ENCODE measurements at regions not wholly inside any gene's neighbourhood (a gene's known extent, or its start where the extent isn't known, plus 50 kb on each side); places are given as distances from the start of the nearest gene placed in this dataset.
"Not testable (repeated sequence)": the region's sequence is repeated elsewhere in the genome, so short reads cannot be mapped to it uniquely, and the experiment has no call there.

GRCh38 chr3:110946810-110947209, 124.8 kb upstream of the NECTIN3 start:
- no peak for DNase-seq (ENCODE audit: low spot score)

- not testable (repeated sequence) for DNase-seq (ENCODE audit: low spot score)
These were observed 122.4 kb upstream of the NECTIN3 start for GRCh38 chr3:110949194-110949593.

- DNase-seq (ENCODE audit: low spot score) = peak; percentile 5
These were observed 116.2 kb upstream of the NECTIN3 start for GRCh38 chr3:110955301-110955880.

- no peak for DNase-seq (ENCODE audit: low spot score)
These were observed 115.5 kb upstream of the NECTIN3 start for GRCh38 chr3:110956081-110956480.

- DNase-seq (ENCODE audit: low spot score) = no peak
These were observed 114.2 kb upstream of the NECTIN3 start for GRCh38 chr3:110957247-110958025.

DNA sequence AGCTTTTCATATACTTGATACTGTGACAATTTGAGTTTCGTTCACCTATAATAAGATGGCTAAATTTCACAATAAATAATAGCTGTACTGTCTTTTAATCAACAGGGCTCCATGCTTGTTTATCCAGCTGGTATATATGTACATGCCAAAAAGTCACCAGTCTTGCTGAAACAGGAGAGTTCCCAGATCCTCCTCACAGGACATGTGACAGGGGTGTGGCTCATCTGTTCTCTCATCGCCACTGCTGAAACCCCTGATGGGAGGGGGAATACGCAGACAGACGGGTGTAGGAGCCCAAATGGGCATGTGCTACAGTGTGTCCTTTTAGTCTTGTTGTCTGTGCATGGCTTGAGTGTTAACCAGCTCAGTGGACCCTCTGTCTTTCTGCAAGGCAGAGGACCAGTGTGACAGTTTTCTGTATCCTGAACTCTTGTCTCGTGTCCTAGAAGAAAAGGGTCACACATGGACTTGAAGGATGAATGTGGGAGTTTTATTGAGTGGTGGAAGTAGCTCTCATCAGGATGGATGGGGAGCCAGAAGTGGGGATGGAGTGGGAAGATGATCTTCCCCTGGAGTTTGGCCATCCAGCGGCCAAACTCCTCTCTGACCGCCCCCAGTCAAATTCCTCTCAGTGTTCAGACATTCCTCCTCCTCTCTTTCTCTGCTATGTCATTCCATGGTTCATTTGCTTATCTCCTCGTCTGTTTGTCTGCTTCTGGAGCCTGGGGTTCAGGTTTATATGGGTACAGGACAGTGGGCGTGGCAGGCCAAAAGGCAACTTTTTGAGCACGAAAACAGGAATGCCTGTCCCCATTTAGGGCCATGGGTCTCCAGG, 113.1 kb upstream of the NECTIN3 start:
- no peak for DNase-seq (ENCODE audit: low spot score)

GRCh38 chr3:110965976-110966375, 105.6 kb upstream of the NECTIN3 start:
- DNase-seq (ENCODE audit: low spot score) = no peak

DNA sequence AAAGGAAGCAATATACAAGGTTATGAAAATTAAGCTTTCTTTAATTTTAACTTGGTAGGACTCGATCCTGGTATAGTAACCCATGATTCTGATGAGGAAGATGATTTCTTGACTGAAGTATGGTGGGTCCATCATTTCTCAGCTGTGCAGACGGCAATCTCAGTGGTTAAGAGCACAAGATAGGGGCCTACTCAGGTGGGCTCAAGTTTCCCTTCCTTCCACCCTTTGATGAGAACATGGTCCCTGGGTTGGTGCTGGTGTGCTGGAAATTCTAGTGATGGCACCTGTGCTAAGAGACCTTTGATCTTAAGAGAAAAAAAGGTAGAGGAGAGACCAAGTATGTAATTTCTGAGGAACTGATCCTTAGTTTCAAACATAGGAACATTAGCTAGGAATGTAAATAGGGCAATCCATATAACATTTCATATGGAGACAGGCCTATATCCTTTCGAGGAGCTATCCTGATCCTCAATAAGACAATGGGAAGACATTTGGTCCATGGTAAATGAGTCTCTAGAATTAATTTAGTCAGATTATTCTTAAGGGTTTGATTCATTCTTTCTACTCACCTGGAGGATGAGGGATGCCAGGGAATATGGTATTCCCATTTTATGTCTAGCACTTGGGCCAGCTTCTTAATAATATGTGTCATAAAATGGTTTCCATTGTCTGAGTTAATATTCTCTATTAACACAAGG, 104.5 kb upstream of the NECTIN3 start:
- no peak for DNase-seq (ENCODE audit: low spot score)

DNA sequence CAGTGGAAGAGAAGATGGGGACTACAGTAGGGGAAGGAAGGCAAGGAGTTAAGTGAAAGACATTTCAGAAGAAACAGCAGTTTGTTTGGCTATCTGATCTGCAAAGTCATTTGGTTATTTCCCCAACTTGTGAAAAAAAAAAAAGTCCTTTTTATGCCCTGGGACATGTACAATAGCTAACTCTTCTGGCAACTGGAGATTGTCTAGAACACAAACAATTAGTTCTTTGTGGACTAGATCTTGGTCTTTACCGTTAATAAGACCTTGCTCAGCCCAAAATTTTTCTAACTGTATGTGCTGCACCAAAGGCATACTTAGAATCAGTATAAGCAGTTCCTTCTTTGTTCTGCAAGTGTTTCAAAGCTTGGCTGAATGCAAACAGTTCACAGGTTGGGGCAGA, 103.5 kb upstream of the NECTIN3 start:
- DNase-seq (ENCODE audit: low spot score) = no peak

DNA sequence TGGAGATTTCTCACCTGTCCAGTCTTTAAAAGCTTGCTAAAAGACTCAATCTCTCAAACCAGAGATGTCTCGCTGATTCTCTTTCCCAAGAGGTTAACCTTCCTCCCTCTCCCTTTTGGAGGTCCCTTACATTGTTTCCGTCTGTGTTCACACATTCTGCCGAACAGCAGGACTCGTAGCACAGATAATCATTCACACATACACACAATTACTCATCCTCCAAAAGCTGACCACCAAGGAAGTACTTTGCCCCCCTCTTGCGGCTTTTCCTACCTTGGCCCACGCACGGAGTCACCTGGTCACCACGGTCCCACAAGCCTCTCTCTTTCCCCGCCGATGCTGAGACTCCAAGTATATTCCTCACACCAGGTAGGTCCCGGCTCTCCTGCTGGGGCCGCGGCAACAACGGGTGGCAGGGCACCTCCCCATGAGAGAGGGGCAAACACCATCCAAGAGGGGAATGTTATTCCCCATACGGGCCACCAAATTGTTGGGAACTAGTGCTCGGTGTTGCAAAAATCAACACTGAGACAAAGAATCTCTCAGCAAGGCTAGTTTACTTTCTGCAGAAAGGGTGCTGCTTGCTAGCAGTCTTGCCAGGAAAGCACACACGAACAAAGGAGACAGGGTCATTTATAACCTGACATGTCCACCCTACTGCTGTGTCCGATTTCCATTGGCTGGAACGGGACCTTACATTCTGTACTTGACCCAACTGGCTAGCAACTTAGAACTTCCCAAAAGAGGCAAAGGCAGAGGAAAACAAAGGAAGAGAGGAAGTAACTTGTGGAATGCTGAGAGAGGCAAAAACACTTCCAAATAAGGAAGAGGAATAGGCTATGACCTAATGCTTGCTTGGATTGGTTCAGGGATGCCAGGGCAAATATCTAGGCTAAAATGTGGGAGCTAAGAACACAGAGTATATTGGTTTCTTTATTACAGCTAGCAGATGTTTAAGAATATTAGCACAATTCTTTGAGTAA, 102.1 kb upstream of the NECTIN3 start:
- peak; percentile 1 for DNase-seq (ENCODE audit: low spot score)

DNA sequence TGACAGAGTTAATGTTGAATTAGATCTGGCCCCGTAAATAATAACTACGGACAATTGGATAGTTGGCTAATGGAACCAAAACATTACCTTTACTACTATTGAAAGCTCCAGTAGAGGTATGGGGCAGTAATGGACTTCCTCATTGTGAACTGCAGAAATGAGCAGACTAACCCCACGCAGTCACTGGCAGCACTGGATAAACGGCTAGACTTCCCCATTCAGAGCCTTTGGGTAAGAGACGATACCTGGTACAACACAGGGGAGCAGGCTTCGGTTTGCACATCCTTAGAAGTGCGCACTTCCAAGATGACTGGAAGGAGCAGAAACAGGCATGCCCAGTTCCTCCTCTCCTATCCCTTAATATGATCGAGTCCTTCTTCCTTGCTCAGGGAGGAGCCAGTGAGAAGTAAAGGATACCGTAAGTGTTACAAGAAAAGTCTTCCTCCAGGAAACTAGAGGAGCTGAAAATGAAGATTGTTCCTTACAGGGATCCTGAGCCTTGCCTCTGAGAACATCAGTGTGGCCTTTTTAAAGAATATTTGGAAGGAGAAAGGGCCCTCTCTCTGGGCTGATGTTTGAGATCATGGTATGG, 100.5 kb upstream of the NECTIN3 start:
- DNase-seq (ENCODE audit: low spot score) = no peak

- DNase-seq (ENCODE audit: low spot score) = no peak
These were observed 98.2 kb upstream of the NECTIN3 start for GRCh38 chr3:110973263-110973895.

- no peak for DNase-seq (ENCODE audit: low spot score)
These were observed 96.7 kb upstream of the NECTIN3 start for GRCh38 chr3:110974902-110975301.

DNA sequence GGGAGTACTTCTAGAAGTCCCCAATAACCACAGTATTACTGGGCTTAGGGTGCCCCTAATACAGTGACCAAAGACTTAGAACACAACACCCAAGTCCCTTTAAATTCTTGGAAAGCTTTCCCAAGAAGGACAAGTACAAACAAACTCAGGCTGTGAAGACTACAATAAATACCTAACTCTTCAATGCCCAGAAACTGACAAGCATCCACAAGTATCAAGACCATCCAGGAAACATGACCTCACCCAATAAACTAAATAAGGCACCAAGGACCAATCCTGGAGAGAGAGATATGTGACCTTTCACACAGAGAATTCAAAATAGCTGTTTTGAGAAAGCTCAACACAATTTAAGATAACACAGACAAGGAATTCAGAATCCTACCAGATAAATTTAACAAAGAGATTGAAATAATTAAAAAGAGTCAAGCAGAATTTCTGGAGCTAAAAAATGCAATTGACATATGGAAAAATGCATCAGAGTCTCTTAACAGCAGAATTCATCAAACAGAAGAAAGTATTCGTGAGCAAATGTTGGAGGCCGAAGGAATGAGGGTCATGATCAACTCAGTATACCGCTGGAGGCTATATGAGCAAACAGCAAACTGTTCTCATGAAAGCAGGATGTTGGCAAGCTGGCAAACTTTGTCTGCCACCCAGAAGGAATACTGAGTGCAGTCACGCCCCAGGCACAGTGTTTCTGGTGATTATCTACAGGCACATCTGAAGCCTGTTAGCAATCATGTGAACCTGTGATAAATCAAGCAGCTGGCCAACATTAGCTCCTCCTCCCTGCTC, 87.0 kb upstream of the NECTIN3 start:
- no peak for DNase-seq (ENCODE audit: low spot score)

DNA sequence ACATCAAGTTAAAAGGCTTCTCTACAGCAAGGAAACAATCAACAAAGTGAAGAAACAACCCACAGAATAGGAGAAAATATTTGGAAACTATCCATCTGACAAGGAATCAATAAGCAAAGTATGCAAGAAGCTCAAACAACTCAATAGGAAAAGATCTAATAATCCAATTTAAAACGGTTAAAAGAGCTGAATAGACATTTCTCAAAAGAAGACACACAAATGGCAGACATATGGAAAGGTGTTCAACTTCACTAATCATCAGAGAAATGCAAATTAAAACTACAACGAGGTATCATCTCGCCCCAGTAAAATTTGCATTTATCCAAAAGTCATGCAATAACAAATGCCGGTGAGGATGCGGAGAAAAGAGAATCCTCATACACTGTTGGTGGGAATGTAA, 82.2 kb upstream of the NECTIN3 start:
- DNase-seq (ENCODE audit: low spot score) = no peak

DNA sequence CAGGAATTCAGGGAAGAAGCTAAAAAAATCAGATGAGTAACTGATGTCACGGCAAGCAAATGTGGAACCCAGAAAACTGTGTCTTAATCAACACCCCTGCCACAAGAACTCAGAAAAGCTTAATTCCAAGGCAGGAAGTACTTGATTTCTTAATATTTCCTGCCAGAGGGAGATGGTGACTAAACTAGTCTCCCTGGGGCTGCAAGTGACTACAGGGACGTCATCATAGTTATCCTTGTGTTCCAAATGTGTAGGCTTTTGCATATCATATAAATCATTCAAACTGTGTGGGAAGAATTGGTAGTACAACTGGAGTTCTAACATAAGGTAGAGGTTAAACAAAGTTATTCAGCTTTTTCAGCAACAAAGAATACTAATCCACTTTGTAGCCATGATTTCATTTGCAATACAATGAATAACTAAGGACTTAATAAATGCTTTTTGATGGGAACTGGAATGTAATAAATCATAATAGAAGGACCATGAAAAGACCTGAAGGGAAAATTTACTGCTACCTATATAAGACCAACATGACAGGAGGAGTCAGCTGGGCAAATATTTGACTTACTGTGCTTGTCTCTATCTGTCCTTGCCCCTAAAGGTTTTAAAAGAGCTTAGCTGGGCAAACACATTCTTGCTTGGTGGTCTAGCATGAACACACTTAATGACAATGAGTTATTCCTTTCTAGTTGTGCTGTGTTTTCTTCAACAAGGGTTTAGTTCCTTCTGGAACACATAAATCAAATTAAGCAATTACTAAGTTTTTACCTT, 76.0 kb upstream of the NECTIN3 start:
- peak; percentile 36 for DNase-seq (ENCODE audit: low spot score)

GRCh38 chr3:110998766-110999165, 72.8 kb upstream of the NECTIN3 start:
- not testable (repeated sequence) for DNase-seq (ENCODE audit: low spot score)

- not testable (repeated sequence) for DNase-seq (ENCODE audit: low spot score)
These were observed 65.1 kb upstream of the NECTIN3 start for GRCh38 chr3:111006485-111006884.
